Stimulated activated CD8-positive, alpha-beta memory T cell treated with anti-CD3 and anti-CD28 coated beads, Interleukin-4, amount 100 ng/mL, for 24 hours (primary cell): ENCODE measurements at regions not wholly inside any gene's neighbourhood (a gene's known extent, or its start where the extent isn't known, plus 50 kb on each side); places are given as distances from the start of the nearest gene placed in this dataset.
"Not testable (repeated sequence)": the region's sequence is repeated elsewhere in the genome, so short reads cannot be mapped to it uniquely, and the experiment has no call there.

Source experiments
- DNase-seq: peaks from one replicate; pipeline ENCODE4 v3.0.0-alpha.2; 2020; ENCODE audit warnings: low read depth

- DNase-seq: no peak
Observed at GRCh38 chr16:88200896-88201185, 181.9 kb upstream of the ZNF469 start.

DNA sequence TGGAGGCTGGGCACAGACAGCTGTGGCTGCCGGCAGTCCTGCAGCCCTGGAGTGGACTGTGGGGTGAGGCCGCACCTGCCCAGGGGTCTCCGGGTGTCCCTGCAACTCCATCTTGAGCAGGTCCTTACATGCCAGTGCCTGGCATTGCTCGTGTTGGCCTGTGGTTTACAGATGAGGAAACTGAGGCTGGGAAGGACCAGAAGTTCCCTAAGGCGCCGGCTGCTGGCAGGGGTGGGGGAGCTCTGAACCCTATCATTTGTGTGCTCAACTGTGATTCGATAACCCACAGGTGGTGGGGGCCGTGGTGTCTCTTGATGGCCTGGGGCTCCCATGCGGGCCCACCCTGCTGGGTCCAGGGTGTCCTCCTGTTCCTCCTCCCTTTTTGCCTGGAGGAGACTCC lies 181.1 kb upstream of the ZNF469 start:
- not testable (repeated sequence) for DNase-seq

DNA sequence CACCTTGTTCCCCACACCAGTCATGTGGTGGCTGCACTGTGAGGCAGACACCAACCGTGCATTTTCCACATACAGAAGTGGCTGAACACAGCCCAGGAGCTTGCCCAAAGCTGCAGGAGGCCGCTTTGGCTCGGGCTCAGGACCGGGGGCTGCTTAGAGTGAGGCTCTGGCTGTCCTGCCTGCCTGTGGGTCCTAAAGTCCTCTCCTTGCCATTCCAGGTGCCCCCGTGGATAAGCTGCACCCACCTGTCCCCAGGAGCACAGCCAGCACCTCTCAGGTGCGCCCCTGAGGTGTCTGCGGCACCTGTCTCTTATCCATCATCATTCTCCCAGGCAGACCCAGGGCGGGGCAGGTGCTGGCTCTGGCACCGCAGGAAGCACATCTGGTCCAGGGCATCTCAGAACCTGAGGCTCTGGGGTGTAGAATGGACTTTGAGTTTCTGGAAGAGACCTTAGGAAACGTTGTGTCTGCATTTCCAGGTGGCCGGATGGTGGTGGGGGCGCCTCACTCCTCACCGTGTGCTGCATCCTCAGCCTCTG lies 180.5 kb upstream of the ZNF469 start:
- no peak for DNase-seq

- not testable (repeated sequence) for DNase-seq
Observed at GRCh38 chr16:88202856-88203681, 179.7 kb upstream of the ZNF469 start.

- DNase-seq: not testable (repeated sequence)
Observed at GRCh38 chr16:88204131-88205110, 178.3 kb upstream of the ZNF469 start.

GRCh38 chr16:88205482-88205881 lies 177.3 kb upstream of the ZNF469 start:
- not testable (repeated sequence) for DNase-seq

DNA sequence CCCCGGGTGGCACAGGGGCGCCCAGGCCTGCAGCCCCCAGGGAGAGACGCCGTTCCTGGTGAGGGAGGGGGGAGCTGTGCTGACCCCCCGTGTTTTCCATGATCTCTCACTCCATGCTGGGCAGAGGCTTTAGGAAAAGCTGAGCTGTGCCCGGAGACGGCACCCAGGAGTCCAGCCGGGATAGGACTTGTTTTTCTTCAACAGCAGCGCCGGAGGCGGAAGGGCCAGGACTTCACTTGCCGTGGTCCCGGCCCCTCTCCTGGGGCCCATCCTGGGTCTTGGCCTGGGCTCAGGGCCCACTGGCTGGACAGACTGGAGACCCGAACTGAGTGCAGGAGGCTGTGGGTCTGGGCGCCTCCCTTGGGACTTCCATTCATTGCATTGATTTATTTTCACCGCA lies 176.8 kb upstream of the ZNF469 start:
- DNase-seq: not testable (repeated sequence)

GRCh38 chr16:88206516-88206915 lies 176.2 kb upstream of the ZNF469 start:
- DNase-seq: not testable (repeated sequence)

DNA sequence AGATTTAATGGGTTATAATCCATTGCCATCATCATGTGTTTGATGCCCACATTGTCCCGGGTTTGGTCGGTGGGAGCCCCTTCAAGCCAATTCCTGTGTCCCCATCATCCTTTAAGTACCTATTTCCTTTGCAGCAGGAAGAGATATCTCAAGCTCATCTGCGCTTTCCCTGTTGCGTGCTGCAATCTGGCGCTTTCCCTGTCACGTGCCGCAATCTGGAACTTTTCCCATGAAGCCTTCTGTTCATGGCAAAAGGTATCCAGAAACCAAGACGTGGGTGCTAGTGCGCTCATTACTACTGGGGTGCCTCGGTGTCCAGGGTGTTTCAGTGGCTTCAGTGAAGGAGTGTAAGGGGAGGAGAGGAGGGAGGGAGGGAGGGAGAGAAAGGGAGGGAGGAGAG lies 174.6 kb upstream of the ZNF469 start:
- DNase-seq: no peak

DNA sequence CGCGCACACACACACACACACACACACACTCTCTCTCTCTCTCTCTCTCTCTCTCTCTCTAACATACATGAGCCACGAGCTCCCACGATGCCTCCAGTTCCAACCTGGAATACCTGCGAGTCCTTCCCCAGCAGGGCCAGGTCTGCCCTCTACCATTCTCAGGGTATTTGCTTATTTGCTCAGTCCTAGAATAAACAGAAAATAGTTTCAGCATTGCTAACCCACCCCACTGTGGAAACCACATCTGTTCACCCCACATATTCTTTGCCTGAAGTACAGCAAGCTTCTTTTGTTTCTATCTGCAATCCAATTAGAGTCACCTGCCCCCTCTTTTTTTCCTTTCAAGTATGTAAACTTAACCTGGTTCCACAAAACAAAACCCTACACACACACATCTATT lies 174.0 kb upstream of the ZNF469 start:
- not testable (repeated sequence) for DNase-seq

- not testable (repeated sequence) for DNase-seq
Observed at GRCh38 chr16:88209579-88209978, 173.2 kb upstream of the ZNF469 start.

- not testable (repeated sequence) for DNase-seq
Observed at GRCh38 chr16:88213937-88214336, 168.8 kb upstream of the ZNF469 start.

DNA sequence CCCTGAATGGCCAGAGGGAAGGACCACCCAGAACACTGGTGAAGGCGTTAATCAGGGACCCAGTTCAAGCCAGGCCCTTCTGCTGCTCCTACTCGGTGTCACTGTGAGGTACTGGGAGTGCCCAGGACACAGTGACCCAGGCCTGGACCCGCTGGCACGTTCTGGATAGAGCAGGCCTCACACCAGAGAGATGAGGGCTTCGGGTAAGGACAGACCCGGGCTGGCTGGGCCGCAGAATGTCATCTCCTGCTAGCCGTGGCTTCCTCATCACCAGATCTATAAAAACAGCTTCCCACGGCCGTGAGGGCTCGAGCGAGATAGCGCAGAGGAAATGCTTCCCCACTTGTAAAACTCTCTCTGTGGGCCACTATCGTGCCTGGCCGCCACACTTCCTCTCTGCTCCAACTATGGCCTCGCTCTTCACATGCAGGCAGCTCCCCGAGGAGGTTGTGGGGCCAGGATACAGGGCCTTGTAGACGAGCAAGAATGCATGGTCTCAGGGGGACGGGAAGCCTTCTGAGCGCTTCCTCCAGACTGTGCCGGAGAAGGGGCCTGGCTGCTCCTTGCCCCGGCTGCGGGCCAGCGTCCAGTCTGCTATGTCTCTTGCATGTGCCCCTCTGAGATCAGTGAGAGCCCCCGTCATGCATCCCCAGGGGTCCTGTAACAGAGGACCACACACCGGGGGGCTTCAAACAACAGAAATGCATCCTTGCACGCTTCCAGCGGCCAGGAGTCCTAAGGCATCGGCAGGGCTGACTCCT lies 161.6 kb upstream of the ZNF469 start:
- DNase-seq: not testable (repeated sequence)

DNA sequence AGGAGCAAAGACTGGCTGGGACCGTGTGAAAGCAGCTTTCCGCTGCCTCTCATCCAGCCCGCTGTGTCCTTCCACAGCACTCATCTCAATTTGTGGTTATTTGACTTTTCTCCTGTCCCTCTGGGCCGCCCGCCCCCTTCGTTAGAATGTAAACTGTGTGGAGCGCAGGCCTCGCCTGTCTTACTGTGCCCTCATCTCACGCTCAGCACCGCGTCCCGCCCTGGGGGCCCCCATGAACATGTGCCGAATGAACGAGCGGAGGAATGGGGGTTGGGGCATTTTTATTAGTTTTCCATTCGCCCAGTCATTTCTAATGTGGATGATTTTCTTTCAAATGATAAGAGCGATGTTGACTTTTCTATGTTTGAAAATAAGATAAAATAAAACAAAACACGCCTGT lies 159.1 kb upstream of the ZNF469 start:
- not testable (repeated sequence) for DNase-seq

DNA sequence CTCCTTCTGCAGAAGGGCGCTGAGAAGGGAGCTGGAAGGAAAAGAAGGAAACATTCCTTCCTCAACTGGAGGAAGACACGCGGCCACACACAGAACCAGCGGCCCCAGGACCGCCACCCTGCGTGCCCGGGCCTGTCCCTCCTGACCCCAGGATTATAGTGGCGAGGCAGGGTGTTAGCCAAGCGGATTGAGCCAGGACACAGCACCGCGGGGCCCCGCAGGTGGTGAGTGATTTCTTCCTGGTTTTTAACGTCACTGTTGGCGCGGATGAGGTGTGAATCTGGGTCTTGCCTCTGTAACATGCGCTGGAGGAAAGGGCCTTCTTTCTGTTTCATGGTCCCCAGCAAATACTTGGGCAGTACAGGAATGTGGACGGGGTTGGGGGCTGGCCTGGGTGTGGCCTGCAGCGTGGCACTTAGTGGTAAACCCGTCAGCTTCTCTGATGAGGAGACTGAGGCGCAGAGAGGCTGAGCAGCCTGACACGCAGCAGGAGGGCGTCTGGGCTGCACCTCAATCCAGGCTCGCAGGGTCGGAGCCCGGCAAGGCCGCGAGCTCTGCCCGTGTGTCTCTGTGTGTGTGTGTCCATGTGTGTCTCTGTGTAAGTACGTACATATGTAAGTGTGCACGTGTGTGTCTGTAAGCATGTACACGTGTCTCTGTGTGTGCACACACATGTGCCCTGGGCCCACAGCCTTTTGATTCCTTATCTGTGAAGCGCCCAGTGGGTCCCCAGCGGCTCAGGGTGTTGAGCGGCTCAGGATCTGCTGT lies 158.4 kb upstream of the ZNF469 start:
- DNase-seq: not testable (repeated sequence)

- DNase-seq: not testable (repeated sequence)
Observed at GRCh38 chr16:88225640-88226230, 157.0 kb upstream of the ZNF469 start.

DNA sequence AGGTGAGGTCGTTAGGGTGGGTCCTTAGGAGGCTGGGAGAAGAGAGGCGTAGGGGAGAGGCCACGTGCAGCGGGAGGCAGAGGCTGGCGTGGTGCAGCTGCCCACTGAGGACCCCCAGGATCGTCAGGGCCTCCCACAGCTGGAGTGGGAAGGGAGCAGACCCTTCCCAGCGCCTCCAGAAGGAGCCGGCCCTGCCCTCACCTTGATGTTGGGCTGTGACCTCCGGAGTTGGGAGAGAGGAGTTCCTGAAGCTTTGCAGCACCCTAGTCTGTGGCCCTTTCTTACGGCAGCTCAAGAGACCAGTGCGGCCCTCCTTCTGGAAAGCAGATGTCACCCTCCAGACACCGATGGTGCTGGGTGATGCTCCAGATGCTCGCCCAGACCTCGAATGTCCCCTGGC lies 156.5 kb upstream of the ZNF469 start:
- not testable (repeated sequence) for DNase-seq

DNA sequence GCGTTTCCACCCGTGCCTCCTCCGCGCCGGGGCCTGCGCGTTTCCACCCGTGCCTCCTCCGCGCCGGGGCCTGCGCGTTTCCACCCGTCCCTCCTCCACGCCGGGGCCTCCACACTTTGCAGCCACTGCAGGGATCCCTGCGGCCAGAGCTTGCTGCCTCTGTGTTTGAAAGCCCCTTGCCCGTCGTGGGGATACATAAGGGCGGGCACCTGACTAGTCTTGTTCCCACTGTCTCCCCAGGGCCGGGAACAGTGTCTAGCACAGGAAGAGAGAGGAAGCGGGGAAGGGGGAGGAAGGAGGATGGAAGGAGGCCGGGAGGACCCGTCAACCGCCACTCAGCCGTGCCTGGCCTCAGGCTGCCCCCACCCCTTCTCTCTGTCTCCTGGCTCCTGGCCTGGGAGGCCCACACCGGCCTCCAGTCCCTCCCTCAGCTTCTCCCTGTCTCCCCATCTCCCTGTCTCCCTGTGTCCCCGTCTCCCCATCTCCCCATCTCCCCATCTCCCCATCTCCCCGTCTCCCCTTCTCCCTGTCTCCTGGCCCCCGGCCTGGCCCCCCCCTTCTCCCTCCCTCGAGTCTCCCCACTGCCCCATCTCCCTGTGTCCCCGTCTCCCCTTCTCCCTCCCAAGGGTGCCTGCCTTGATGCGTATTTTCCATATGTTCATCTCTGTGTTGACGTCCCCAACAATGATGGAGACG lies 155.6 kb upstream of the ZNF469 start:
- not testable (repeated sequence) for DNase-seq

GRCh38 chr16:88227722-88228482 lies 154.9 kb upstream of the ZNF469 start:
- DNase-seq: not testable (repeated sequence)
